ENCODE measurements at regions not wholly inside any gene's neighbourhood (a gene's known extent, or its start where the extent isn't known, plus 50 kb on each side); places are given as distances from the start of the nearest gene placed in this dataset.

- Histone ChIP-seq H3K27ac (ENCODE audit: control insufficient read depth, insufficient read depth) (no peak overlapping the region), H3K9ac (ENCODE audit: control insufficient read depth, insufficient read depth, low read length) (no peak overlapping the region), H3K4me2 (ENCODE audit: control insufficient read depth, insufficient read depth) (no peak overlapping the region), H4K20me1 (ENCODE audit: control insufficient read depth, insufficient read depth) (no peaks in the 10 kb centered on the region), H3K4me1 (ENCODE audit: control insufficient read depth, insufficient read depth, low read length) (no peaks in the 10 kb centered on the region), H3K9me3 (replicated peaks; ENCODE audit: control insufficient read depth, insufficient read depth, low read length) (no peaks in the 10 kb centered on the region), H3K27me3 (replicated peaks in 1 of 2; ENCODE audit: control insufficient read depth in 2 of 2, insufficient read depth in 2 of 2, low read length in 1 of 2) (0 out of 4 replicates have a peak, but pooled peaks cover 0 to 2% of the 10 kb centered on the region in 2 experiments), H3K79me2 (ENCODE audit: control insufficient read depth, insufficient read depth, low read length) (no peaks in the 10 kb centered on the region), H2AFZ (ENCODE audit: control insufficient read depth, low read depth, low read length) (no peak overlapping the region), H3K36me3 (ENCODE audit: control insufficient read depth in 2 of 2, insufficient read depth in 2 of 2, low read length in 1 of 2) (no peaks in the 10 kb centered on the region), H3K4me3 (no peak overlapping the region)
- ChIA-PET CTCF (no interaction called here), POLR2A (no interaction called here), RAD21 (ENCODE audit: unreplicated experiment) (no interaction called here), SMC1A (ENCODE audit: uncharacterized antibody, unreplicated experiment) (interaction anchor here (1.0 kb wide), 1 partner anchor 9 kb away, joined by 3 read pairs; no protein-coding TSS in a partner anchor)
- TF ChIP-seq ATF7 (IDR thresholded peaks at IDR 0.05; ENCODE audit: low read depth), result no peak
- TF ChIP-seq ZBTB4 (CRISPR knock-in tag; IDR thresholded peaks at IDR 0.05), result no peak
- no peak for TF ChIP-seq BMI1 (IDR thresholded peaks at IDR 0.05; ENCODE audit: borderline replicate concordance)
- no peak for TF ChIP-seq MXI1 (IDR thresholded peaks at IDR 0.05; ENCODE audit: low read depth, low read length)
- TF ChIP-seq PAX5 (IDR thresholded peaks at IDR 0.05; ENCODE audit: borderline replicate concordance, low read depth, low read length), result no peak
- TF ChIP-seq ESRRA (IDR thresholded peaks at IDR 0.05; ENCODE audit: low read length), result no peak
- TF ChIP-seq CBX5 (IDR thresholded peaks at IDR 0.05; ENCODE audit: low read depth), result no peak
- TF ChIP-seq SP1 (IDR thresholded peaks at IDR 0.05; ENCODE audit: low read depth, low read length), result no peak
- TF ChIP-seq ZSCAN29 (IDR thresholded peaks at IDR 0.05), result no peak
- TF ChIP-seq SREBF2 (IDR thresholded peaks at IDR 0.05; ENCODE audit: low read length), result no peak
- no peak for TF ChIP-seq IKZF1 (conservative IDR thresholded peaks at IDR 0.05)
- TF ChIP-seq MAX (IDR thresholded peaks at IDR 0.05; ENCODE audit: low read depth, low read length), result no peak
- FAIRE-seq, result no peak
- ATAC-seq, result no peak
- WGBS (ENCODE audit: insufficient coverage, insufficient replicate concordance, low lambda C conversion rate, missing lambda C conversion rate), result 19% methylated on average over 3 of the region's 3 CpGs
- intact Hi-C loops (cut with micrococcal nuclease; ENCODE audit: unreplicated experiment) (no loop called here), in situ Hi-C loops (cut with MboI) (no loop called here)
- DNase-seq (ENCODE audit: low read depth, low spot score), result no peak
- no TSS peak for BruUV-seq (replicated peaks)
These were observed 98.1 kb upstream of the PJA1 start for GRCh38 chrX:69263251-69263820.
